Transverse colon (tissue), 4 donors: ENCODE measurements at regions not wholly inside any gene's neighbourhood (a gene's known extent, or its start where the extent isn't known, plus 50 kb on each side); places are given as distances from the start of the nearest gene placed in this dataset.
A peak's percentile ranks its signal among the peaks of the same experiment; 100 is the strongest.

Source experiments
- DNase-seq: peaks from one replicate; pipeline ENCODE4 v3.0.0-alpha.2; 2019
- H3K27ac ChIP-seq, 4 donors: fragments of 200-600 bp; sonication (generic); 2 replicates each; pipeline ENCODE4 v1.5.1; 2016 to 2018; ENCODE audit warnings: inconsistent platforms in 4 of 4
- H3K27me3 ChIP-seq: fragments of 200-600 bp; sonication (generic); 2 replicates; pipeline ENCODE4 v1.5.1; 2017; ENCODE audit warnings: inconsistent platforms
- H3K36me3 ChIP-seq, 4 donors: fragments of 200-600 bp; sonication (generic); 2 replicates each; pipeline ENCODE4 v1.5.1; 2017 to 2019; ENCODE audit warnings: inconsistent platforms in 4 of 4
- H3K4me1 ChIP-seq, 4 donors: fragments of 200-600 bp; sonication (generic); 2 replicates each; pipeline ENCODE4 v1.5.1; 2017 to 2020; ENCODE audit warnings: inconsistent platforms in 4 of 4
- H3K4me3 ChIP-seq, 4 donors: fragments of 200-600 bp; sonication (generic); 1 replicate in 1 of 4; 2 replicates in 3 of 4; pipeline versions ENCODE4 v1.5.1 to v1.6.1; 2017 to 2019; ENCODE audit warnings: inconsistent platforms in 4 of 4
- H3K9me3 ChIP-seq, 2 donors: fragments of 200-600 bp; sonication (generic); 2 replicates each; pipeline ENCODE4 v1.5.1; 2017 to 2019; ENCODE audit warnings: inconsistent platforms in 2 of 2
- EP300 ChIP-seq: sonication (generic); formaldehyde crosslinking; IDR thresholded peaks from one replicate; pipeline ENCODE4 v1.6.1; 2017; ENCODE audit warnings: antibody characterized with exemption, low read depth
- POLR2A ChIP-seq: fragments of 450-650 bp; IDR thresholded peaks from one replicate; pipeline ENCODE4 v1.6.1; 2016; ENCODE audit warnings: antibody characterized with exemption, mild to moderate bottlenecking, moderate library complexity
- POLR2AphosphoS5 ChIP-seq, 3 donors: sonication (generic); formaldehyde crosslinking; IDR thresholded peaks; one replicate each; pipeline ENCODE4 v1.6.1; 2016; ENCODE audit warnings: antibody characterized with exemption in 3 of 3
- WGBS, 2 donors: methylation state at CpG; one replicate each; pipeline ENCODE4 v1.1.5; 2018; ENCODE audit warnings: low coverage in 1 of 2; 5-methylcytosine and 5-hydroxymethylcytosine counted together
- in situ Hi-C, 4 donors: fragments of 200-750 bp; cut with MboI; loops; one replicate each; pipeline versions ENCODE4 v1.15.0 to v1.15.1; 2017; ENCODE audit warnings: low sequenced_read_pairs in 3 of 4, low pct_ligation_motif_present in 1 of 4, low pct_unique_long_range_greater_than_20kb in 1 of 4
- intact Hi-C: fragments of 100-400 bp; cut with DNase I; formaldehyde crosslinking; loops from one replicate; pipeline ENCODE4 v1.15.1; 2023; ENCODE audit warnings: low total_unique reads
- TF ChIP-seq, protein P1 (sequence below), 5 experiments: fragments of 200-600 bp in 3 of 5; fragments of 450-650 bp in 2 of 5; sonication (generic) in 3 of 5; IDR thresholded peaks; 1 replicate in 2 of 5; 2 replicates in 3 of 5; pipeline ENCODE4 v1.5.1; 2016 to 2017; ENCODE audit warnings: antibody characterized with exemption in 5 of 5, inconsistent platforms in 3 of 5, mild to moderate bottlenecking in 2 of 5, moderate library complexity in 1 of 5

DNA sequence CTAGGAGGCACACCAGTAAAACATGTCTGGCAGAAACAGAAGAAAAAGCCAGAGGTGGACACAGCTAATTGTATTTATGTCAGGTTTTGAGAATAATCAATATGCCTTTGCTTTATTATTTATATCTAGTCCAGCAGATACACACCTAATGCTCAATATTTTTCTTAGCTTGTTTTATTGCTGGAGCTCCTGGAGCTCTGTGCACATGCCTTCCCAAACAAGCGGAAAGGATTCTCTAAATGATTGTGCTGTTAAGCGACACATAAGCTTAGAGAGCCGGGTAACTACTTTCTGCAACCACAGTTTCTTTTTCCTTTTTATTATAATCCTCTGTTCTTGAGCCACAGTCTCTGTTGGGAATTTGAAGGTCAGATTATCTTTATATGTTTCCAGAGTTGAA, 177.3 kb upstream of the ST6GAL2 start:
- intact Hi-C loops (no loop called here), in situ Hi-C loops (no loop called here)
- TF ChIP-seq POLR2A (no peak), EP300 (no peak), POLR2AphosphoS5 (IDR thresholded peaks at IDR 0.05) (no peak)
- TF ChIP-seq, protein P1, sequence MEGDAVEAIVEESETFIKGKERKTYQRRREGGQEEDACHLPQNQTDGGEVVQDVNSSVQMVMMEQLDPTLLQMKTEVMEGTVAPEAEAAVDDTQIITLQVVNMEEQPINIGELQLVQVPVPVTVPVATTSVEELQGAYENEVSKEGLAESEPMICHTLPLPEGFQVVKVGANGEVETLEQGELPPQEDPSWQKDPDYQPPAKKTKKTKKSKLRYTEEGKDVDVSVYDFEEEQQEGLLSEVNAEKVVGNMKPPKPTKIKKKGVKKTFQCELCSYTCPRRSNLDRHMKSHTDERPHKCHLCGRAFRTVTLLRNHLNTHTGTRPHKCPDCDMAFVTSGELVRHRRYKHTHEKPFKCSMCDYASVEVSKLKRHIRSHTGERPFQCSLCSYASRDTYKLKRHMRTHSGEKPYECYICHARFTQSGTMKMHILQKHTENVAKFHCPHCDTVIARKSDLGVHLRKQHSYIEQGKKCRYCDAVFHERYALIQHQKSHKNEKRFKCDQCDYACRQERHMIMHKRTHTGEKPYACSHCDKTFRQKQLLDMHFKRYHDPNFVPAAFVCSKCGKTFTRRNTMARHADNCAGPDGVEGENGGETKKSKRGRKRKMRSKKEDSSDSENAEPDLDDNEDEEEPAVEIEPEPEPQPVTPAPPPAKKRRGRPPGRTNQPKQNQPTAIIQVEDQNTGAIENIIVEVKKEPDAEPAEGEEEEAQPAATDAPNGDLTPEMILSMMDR (IDR thresholded peaks at IDR 0.05) = no peak
- Histone ChIP-seq H3K4me3 (no peak overlapping the region), H3K27me3 (no peaks in the 10 kb centered on the region), H3K36me3 (no peaks in the 10 kb centered on the region), H3K9me3 (no peaks in the 10 kb centered on the region), H3K27ac (no peak overlapping the region), H3K4me1 (peaks cover 0 to 23% (median 3%) of the 10 kb centered on the region in 4 donors)
- WGBS, 2 donors = 58 to 72% methylated on average over 3 of the region's 3 CpGs
- DNase-seq = no peak

DNA sequence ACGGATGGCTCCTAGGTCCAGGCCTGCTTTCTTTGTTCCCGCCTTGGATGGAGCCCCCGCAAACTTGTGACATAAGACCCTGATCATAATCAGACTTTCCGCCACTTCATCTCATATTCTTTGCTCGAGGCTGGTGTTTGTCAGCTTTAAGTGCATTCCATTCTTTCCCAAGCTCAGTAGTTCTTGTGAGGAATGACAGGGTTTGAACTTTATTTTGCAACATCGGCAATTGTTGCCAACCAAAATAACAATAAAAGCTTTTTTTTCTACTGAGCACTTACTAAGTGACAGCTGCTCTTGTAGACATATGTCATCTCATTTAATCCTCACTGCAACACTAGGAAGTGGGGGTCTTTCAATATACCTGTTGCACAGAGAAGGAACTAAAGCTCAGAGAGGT, 178.8 kb upstream of the ST6GAL2 start:
- TF ChIP-seq, protein P1 (IDR thresholded peaks at IDR 0.05) = no peak
- TF ChIP-seq EP300 (no peak), POLR2A (no peak), POLR2AphosphoS5 (IDR thresholded peaks at IDR 0.05) (no peak)
- intact Hi-C loops = no loop called here
- Histone ChIP-seq H3K36me3 (no peaks in the 10 kb centered on the region), H3K4me3 (no peak overlapping the region), H3K27ac (no peak overlapping the region), H3K4me1 (peaks cover 0 to 36% (median 5%) of the 10 kb centered on the region in 4 donors), H3K9me3 (no peaks in the 10 kb centered on the region), H3K27me3 (no peaks in the 10 kb centered on the region)
- in situ Hi-C loops = no loop called here
- WGBS, 2 donors = 80 to 84% methylated on average over 1 to 6 of the region's 6 CpGs
- DNase-seq = no peak

DNA sequence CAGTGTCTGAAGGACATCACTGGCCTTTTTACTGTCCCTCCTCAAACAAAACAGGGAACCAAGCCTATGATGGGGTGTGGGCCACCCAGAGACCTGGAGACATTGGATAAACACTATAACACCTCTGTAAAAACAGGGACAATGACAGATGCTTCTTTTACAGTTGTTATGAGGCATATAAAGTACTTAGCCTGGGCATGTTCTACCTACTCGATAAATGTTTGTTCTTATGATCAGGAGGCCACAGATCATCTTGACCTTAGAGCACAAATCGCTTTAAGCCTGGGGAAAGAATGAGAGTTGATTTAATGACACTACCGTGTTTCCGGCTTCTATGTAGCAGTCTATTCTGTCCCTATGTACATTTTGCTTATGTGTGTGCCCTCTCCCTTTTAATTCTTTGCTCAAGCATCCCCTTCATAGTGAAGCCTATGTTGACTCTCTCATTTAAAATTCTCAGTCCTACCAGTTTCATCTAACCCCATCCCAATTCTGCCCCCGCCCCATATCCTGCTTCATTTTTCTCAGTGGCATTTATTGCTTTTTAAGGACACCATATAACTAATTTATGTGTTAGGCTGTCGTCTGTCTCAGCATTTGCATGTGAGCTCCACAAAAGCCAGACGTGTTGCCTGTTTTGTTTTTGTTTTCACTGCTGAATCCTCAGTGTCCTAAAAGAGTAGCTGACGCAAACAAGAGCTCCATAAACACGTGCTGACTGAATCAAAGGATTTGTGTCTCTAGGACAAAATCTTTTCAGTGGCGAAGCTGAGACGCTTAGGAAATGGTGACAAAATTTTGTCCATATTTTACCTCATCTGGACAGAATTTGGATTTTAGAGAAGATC, 182.3 kb upstream of the ST6GAL2 start:
- 51 to 59% methylated on average over 11 of the region's 11 CpGs for WGBS, 2 donors
- peak; percentile 12 for DNase-seq
- no peaks in the 10 kb centered on the region for H3K27me3 ChIP-seq
- no peak overlapping the region for H3K4me3 ChIP-seq
- TF ChIP-seq, protein P1 (IDR thresholded peaks at IDR 0.05) = no peak
- TF ChIP-seq POLR2AphosphoS5 (IDR thresholded peaks at IDR 0.05) = no peak
- TF ChIP-seq POLR2A = no peak
- intact Hi-C loops = no loop called here
- no peaks in the 10 kb centered on the region for H3K36me3 ChIP-seq
- in situ Hi-C loops = no loop called here
- peaks cover 0 to 40% (median 13%) of the 10 kb centered on the region in 4 donors for H3K4me1 ChIP-seq
- no peak overlapping the region for H3K27ac ChIP-seq
- no peaks in the 10 kb centered on the region for H3K9me3 ChIP-seq

DNA sequence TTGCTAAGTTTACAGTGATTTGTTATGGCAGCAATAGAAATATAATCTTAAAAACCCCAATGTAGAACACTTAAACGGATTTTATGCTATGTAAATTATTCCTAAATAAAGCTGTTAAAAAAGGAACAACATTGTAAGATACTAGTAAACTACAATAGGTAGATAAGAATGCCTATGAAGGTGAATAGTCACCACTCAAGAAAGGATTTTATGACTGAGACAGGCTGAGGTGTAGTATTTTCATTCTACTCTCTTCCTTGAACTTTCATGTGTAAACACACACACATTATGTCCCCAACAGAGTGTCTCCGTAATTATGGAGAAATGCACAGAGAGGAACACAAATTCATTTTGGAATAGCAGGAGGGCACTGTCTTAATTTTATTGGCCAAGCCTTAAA, 183.9 kb upstream of the ST6GAL2 start:
- DNase-seq = no peak
- intact Hi-C loops (no loop called here), in situ Hi-C loops (no loop called here)
- Histone ChIP-seq H3K27me3 (no peaks in the 10 kb centered on the region), H3K4me1 (peaks cover 0 to 40% (median 13%) of the 10 kb centered on the region in 4 donors), H3K27ac (no peak overlapping the region), H3K9me3 (no peaks in the 10 kb centered on the region), H3K36me3 (no peaks in the 10 kb centered on the region), H3K4me3 (no peak overlapping the region)
- TF ChIP-seq POLR2AphosphoS5 (IDR thresholded peaks at IDR 0.05) (no peak), EP300 (no peak), POLR2A (no peak)
- TF ChIP-seq, protein P1 (IDR thresholded peaks at IDR 0.05) = no peak
- 29 to 37% methylated on average over 2 of the region's 2 CpGs for WGBS, 2 donors
